Osteocyte (in vitro differentiated cells): ENCODE measurements at regions not wholly inside any gene's neighbourhood (a gene's known extent, or its start where the extent isn't known, plus 50 kb on each side); places are given as distances from the start of the nearest gene placed in this dataset.
"Not testable (repeated sequence)": the region's sequence is repeated elsewhere in the genome, so short reads cannot be mapped to it uniquely, and the experiment has no call there.

Experiments used
- DNase-seq: peaks from one replicate; pipeline ENCODE4 v3.0.0; 2021; ENCODE audit warnings: mixed read lengths; ENCODE audit not compliant: unreplicated experiment; ENCODE audit errors: extremely low spot score
- H3K27ac Mint-ChIP-seq: one replicate; pipeline ENCODE4 v1.8.0; 2021; ENCODE audit warnings: mild to moderate bottlenecking, mixed read lengths; ENCODE audit not compliant: unreplicated experiment
- H3K27me3 Mint-ChIP-seq: one replicate; pipeline ENCODE4 v1.8.0; 2021; ENCODE audit warnings: mixed read lengths; ENCODE audit not compliant: unreplicated experiment
- H3K36me3 Mint-ChIP-seq: one replicate; pipeline ENCODE4 v1.8.0; 2021; ENCODE audit warnings: mixed read lengths; ENCODE audit not compliant: unreplicated experiment
- H3K4me1 Mint-ChIP-seq: one replicate; pipeline ENCODE4 v1.8.0; 2021; ENCODE audit warnings: mixed read lengths; ENCODE audit not compliant: unreplicated experiment
- H3K4me3 Mint-ChIP-seq: one replicate; pipeline ENCODE4 v1.8.0; 2021; ENCODE audit warnings: mild to moderate bottlenecking, moderate library complexity, mixed read lengths; ENCODE audit not compliant: unreplicated experiment
- H3K9me3 Mint-ChIP-seq: one replicate; pipeline ENCODE4 v1.8.0; 2021; ENCODE audit warnings: mixed read lengths; ENCODE audit not compliant: unreplicated experiment
- CTCF ChIP-seq: fragments of 200-600 bp; sonication (generic); IDR thresholded peaks from 2 replicates; pipeline ENCODE4 v1.5.0; 2021; ENCODE audit warnings: antibody characterized with exemption, mild to moderate bottlenecking, moderate library complexity

GRCh38 chr11:134943544-134943943 lies 531.5 kb upstream of the B3GAT1 start:
- no peaks in the 10 kb centered on the region for H3K9me3 Mint-ChIP-seq
- H3K36me3 Mint-ChIP-seq: no peaks in the 10 kb centered on the region
- H3K4me3 Mint-ChIP-seq: no peak overlapping the region
- H3K4me1 Mint-ChIP-seq: peaks cover 61% of the 10 kb centered on the region
- no peak for TF ChIP-seq CTCF
- peak; percentile 68 for DNase-seq
- H3K27me3 Mint-ChIP-seq: no peaks in the 10 kb centered on the region
- H3K27ac Mint-ChIP-seq: no peak overlapping the region

GRCh38 chr11:134942681-134943080 lies 530.6 kb upstream of the B3GAT1 start:
- no peaks in the 10 kb centered on the region for H3K36me3 Mint-ChIP-seq
- no peaks in the 10 kb centered on the region for H3K9me3 Mint-ChIP-seq
- H3K27ac Mint-ChIP-seq: peak overlapping the region; percentile 82
- H3K4me1 Mint-ChIP-seq: peaks cover 64% of the 10 kb centered on the region
- H3K4me3 Mint-ChIP-seq: no peak overlapping the region
- TF ChIP-seq CTCF: no peak
- no peaks in the 10 kb centered on the region for H3K27me3 Mint-ChIP-seq
- peak; percentile 51 for DNase-seq

GRCh38 chr11:134941936-134942600 lies 530.0 kb upstream of the B3GAT1 start:
- H3K27me3 Mint-ChIP-seq, H3K36me3 Mint-ChIP-seq, H3K9me3 Mint-ChIP-seq: not testable (repeated sequence)
- TF ChIP-seq CTCF: peak; percentile 50
- peak overlapping the region; percentile 48 for H3K4me3 Mint-ChIP-seq
- peaks cover 60% of the 10 kb centered on the region for H3K4me1 Mint-ChIP-seq
- DNase-seq: peak; percentile 85
- H3K27ac Mint-ChIP-seq: peak overlapping the region; percentile 82

- peaks cover 58% of the 10 kb centered on the region for H3K4me1 Mint-ChIP-seq
- no peak for TF ChIP-seq CTCF
- H3K27me3 Mint-ChIP-seq: no peaks in the 10 kb centered on the region
- no peak overlapping the region for H3K4me3 Mint-ChIP-seq
- peak overlapping the region; percentile 28 for H3K27ac Mint-ChIP-seq
- H3K9me3 Mint-ChIP-seq: no peaks in the 10 kb centered on the region
- DNase-seq: peak; percentile 62
- no peaks in the 10 kb centered on the region for H3K36me3 Mint-ChIP-seq
Measured at GRCh38 chr11:134941326-134941725, 529.3 kb upstream of the B3GAT1 start.

GRCh38 chr11:134940441-134941126 lies 528.5 kb upstream of the B3GAT1 start:
- Mint-ChIP-seq H3K36me3 (no peaks in the 10 kb centered on the region), H3K9me3 (no peaks in the 10 kb centered on the region), H3K4me3 (no peak overlapping the region), H3K4me1 (peaks cover 56% of the 10 kb centered on the region), H3K27me3 (no peaks in the 10 kb centered on the region), H3K27ac (peak overlapping the region; percentile 72)
- no peak for DNase-seq
- no peak for TF ChIP-seq CTCF
